GM12892 (cell line): ENCODE measurements at regions not wholly inside any gene's neighbourhood (a gene's known extent, or its start where the extent isn't known, plus 50 kb on each side); places are given as distances from the start of the nearest gene placed in this dataset.

Source experiments
- DNase-seq: peaks from one replicate; pipeline ENCODE4 v3.0.0; 2011; ENCODE audit not compliant: insufficient read length
- FAIRE-seq: peaks from 2 replicates; lab custom pipeline; 2011; peaks lifted over from hg19 to GRCh38; lab: Jason Lieb, UNC
- POLR2A ChIP-seq: IDR thresholded peaks from 2 replicates; pipeline ENCODE4 v1.6.1; 2011; ENCODE audit warnings: low read depth, low read length, control low read depth
- POLR2AphosphoS5 ChIP-seq: IDR thresholded peaks from 2 replicates; pipeline ENCODE4 v1.6.1; 2011; ENCODE audit warnings: low read depth, low read length, control low read depth
- TAF1 ChIP-seq: IDR thresholded peaks from 2 replicates; pipeline ENCODE4 v1.6.1; 2011; ENCODE audit warnings: low read depth, mild to moderate bottlenecking, control low read depth, low read length, borderline replicate concordance

DNA sequence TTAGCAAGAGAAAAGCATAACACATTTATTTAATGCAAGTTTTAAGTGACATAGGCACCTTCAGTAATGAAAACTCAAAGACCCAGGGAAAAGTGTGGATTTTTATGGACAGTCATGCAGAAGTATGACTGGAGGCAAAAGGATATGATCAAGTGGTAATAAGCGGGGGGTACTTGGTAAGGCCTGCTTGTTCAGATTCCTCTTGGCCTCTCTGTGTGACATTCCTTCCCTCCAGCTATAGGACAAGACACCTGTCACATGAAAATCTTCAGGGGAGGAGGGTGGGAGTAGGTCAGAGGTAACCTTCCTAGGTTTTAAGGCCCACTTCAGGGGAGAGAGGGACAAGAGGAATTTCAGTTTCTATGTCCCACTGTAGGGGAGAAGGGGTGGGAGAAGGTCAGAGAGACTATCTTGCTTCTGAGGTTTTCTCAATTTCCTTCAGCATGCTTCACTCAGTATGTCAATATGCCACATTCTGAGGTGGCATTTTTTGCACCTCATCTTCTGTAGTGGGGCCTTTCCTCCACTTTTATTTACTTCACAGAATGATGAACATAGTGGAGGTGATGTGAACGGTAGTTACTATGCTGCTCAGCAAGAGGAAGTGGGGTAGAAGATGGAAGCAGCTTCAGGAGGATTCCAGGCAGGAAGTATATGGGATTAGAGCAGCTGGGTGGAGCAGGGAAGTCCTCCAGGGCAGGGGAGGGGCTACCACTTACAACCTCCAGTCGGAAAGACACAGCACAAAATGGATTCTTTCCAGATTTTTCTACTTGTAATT, 73.2 kb upstream of the RFC3 start:
- TF ChIP-seq POLR2A (no peak), POLR2AphosphoS5 (no peak), TAF1 (no peak)
- peak; percentile 58 for FAIRE-seq
- no peak for DNase-seq

DNA sequence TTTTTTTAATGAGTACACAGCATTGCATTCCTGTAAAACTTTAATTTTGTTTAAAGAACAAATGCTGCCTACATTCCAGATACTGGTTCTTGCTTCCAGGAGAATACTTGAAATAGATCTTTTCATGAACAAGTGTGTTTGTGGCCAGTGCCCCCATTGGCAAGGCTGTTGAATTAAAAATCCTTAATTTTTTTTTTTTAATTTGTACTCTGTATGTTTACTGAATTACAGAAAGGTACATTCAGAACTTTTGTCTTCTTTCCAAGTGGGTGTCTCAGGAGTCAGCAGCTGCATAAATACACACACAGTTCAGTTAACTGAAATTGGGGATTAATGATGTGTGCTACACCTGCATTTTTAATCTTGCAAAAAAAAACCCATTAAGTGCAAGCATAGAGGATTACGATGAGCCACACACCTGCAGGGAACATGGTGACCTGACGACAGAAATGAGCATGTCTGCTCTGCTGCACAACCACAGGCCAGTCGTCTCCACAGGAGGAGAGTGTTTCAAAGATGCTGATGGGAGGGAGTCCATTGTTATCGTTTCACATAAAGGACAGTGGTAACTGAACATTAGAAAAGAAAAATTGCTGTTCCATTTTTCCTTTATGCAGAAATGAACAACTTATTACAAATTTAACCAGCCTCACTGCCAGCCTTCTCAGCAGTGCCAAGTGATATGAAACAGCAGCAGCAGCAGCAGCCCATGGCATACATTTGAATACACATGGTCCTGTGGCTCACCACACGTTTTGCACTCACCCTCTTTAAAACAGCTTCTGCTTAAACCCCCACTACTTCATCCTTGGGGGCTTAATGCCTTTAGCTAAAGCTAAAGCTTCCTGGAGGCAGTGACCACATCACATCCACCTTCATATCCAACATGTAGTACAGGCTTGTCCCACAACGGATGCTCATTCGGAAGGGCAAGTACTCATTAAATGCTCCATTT, 72.3 kb upstream of the RFC3 start:
- FAIRE-seq = peak; percentile 72
- no peak for DNase-seq
- TF ChIP-seq POLR2AphosphoS5 (no peak), POLR2A (no peak), TAF1 (no peak)

DNA sequence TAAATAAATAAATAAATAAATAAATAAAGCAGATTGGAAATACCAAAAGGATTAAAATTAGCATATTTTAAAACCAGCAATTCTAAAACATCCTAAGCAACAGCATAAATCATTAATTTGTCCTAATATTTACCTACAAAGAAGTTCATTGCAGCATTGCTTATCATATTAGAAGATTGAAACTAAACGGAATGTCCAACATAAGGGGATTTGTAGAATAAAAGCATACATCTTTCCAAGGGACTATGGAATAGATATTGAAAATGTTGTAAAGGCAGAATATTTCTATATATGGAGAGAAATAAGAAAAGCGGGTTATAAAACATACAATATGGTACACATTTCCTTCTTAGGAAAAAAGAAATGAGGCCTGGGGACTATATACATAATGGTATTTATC, 71.1 kb upstream of the RFC3 start:
- DNase-seq (no peak), FAIRE-seq (no peak)
- TF ChIP-seq TAF1 = no peak
- TF ChIP-seq POLR2AphosphoS5 = no peak
- TF ChIP-seq POLR2A = no peak

DNA sequence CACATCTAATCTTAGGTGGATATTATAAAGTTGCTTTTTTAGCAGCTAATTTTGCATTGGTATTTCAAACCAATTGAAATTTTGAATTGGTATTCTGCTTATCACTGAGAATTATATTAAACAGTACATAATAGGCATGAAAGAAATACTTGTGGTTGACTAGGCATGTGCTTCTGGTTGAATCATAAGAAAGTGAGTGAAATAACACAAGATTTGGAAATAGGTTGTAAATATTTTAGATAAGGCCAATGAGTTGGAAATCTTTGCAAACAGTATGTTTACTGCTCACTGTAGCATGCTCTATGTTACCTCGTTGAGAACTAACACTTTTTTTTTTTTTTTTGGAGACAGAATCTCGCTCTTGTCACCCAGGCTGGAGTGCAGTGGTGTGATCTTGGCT, 66.8 kb upstream of the RFC3 start:
- TF ChIP-seq POLR2A (no peak), POLR2AphosphoS5 (no peak), TAF1 (no peak)
- FAIRE-seq (no peak), DNase-seq (no peak)

DNA sequence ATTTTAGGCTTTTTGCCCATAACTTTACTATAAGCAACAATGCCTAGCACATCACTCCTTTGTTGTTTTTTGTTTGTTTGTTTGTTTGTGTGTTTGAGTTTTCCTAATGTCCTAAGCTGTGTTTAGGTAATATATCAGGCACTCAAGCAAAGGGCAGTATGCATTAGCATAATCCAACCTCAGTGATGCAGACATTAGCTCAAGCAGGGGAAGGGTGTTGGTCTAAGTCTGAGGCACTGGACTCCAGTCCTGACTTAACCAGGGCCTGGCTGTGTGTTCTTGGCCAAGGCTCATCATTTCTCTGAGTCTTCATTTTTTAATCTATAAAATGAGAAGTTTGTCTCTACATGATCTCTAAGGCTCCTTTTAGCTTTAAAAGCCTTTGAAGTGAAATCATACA, 65.9 kb upstream of the RFC3 start:
- FAIRE-seq (no peak), DNase-seq (no peak)
- no peak for TF ChIP-seq TAF1

DNA sequence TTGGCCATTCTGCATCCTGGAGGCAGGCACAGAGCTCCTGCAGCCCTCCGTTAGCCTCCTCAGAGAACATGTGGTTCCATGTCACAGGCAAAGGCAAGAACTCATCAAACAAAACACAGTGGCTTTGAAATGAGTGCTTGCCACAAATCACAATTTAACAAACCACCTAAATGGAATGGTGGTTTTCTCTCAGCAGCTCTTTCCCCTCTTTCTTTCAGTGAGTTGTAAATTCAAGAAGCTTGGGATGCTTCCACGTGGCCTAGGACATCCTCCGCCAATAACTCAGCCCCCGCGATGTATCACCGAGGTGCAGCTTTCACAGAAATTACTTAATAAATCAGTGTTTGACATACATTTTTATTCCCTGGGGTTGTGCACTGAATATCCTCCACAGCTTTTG, 65.4 kb upstream of the RFC3 start:
- FAIRE-seq = no peak
- TF ChIP-seq POLR2AphosphoS5 (no peak), POLR2A (no peak), TAF1 (no peak)
- no peak for DNase-seq

DNA sequence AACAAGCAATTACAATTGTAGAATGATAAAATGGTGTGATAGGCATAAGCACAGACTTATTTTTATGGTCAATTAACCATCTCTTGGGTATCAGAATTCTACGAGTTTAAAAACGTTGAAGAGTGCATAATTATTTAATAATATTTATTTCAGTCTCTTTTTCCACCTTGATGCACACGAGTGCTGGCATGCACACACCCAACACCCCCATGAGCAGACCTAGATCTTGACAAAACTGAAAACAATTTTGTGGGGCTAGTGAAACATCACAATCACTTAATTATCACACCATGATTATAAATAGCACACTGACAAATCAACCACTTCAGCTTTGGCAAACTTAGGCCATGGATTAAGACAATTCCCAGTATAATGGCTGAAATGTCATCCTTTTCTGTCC, 61.0 kb upstream of the RFC3 start:
- peak; percentile 27 for FAIRE-seq
- TF ChIP-seq TAF1 (no peak), POLR2AphosphoS5 (no peak), POLR2A (no peak)

DNA sequence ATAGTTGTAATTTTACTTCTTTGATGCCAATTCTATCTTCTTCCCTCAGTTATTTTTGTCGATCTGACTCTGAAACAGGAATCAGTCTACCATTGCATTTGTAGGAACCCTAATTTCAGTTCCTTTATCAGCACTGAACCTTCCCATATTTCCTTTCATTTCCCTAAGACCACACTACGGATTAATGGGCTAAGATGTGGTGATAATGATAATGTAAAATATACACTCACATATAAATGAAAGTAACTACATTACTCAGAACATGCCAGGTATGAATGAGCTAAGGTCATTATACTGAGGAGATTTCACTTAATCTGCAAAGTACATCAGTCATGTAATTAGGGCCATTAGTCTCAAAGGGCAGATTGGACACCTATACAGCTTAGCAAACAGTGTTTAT, 60.2 kb upstream of the RFC3 start:
- DNase-seq = no peak
- FAIRE-seq = peak; percentile 88
- TF ChIP-seq POLR2A (no peak), POLR2AphosphoS5 (no peak), TAF1 (no peak)

More for the DNA sequence above, 61.0 kb upstream of the RFC3 start:
- DNase-seq = no peak

DNA sequence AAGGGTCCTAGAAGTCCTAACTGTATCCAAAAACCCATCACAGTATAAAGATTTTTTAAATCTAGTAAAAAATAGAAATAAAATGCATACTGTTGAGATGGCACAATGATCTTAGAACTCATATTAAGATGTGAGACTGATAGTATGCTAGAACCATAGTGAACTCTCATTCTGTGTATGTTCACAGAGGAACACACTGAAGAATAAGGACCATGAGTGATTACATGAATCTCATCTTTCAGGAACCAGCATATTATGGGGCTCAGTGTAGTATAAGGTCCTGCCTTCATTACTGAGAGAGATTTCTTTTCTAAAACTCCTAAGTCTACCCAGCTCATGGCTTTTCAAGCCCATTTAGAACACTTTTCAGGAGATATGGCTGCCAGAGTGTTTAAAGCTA, 59.8 kb upstream of the RFC3 start:
- TF ChIP-seq POLR2A (no peak), TAF1 (no peak), POLR2AphosphoS5 (no peak)
- FAIRE-seq = no peak
- DNase-seq = no peak

DNA sequence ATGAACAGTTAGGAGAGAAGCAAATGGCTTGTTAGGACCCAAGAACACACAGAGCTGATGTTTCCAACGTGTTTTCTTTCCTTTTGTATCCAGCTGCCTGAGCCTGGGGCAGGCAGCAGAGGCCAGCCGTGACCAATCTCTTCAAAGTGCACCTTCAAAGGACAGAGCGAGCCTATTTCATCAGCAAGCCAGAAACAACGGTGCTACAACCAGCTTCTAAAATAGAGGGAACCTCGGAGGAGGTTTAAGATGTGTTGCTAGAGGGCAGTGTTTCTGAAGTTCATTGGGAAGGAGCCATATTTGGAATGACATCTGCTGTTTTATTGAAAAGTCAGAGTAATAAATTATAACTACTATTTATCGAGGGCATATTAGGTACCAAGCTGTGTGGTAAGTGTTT, 56.2 kb upstream of the RFC3 start:
- no peak for TF ChIP-seq POLR2AphosphoS5
- TF ChIP-seq POLR2A = no peak
- no peak for TF ChIP-seq TAF1
- DNase-seq = no peak
- no peak for FAIRE-seq

DNA sequence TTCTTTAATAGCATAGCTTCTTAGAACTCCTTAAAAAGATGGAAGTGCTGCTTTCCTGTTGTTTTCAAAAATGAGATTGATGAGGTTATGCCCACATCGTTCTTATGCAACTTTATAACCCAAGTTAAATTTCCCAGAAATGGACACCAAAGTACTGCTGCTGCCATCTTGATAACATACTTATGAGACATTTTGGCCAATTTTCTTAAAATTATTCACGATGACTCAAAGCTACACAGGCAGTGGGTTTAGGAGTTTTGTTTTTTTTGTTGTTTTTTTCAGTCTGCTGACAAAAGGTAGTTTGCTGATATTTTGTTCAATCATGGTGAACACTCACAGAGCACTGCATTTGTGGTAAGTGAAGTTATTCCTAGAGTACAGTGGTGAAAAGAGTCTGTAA, 54.9 kb upstream of the RFC3 start:
- no peak for FAIRE-seq
- no peak for TF ChIP-seq POLR2A
- DNase-seq = no peak

DNA sequence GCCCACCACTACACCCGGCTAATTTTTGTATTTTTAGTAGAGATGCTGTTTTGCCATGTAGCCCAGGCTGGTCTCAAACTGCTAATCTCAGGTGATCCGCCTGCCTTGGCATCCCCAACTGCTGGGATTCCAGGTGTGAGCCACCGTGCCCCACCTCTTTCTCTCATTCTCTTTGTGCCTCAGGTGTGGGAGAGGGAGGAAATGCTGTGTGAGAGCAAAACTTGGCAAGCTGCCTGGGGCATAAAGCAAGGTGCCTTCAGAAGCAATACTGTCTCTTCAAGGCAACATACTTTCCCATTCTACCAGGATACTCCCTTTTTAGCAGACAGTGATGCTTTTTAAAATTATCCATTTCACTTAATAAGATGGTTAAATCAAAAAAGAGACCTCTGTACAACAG, 53.2 kb upstream of the RFC3 start:
- TF ChIP-seq TAF1 (no peak), POLR2AphosphoS5 (no peak), POLR2A (no peak)
- FAIRE-seq (no peak), DNase-seq (no peak)
